GM20000 (cell line): ENCODE measurements at regions not wholly inside any gene's neighbourhood (a gene's known extent, or its start where the extent isn't known, plus 50 kb on each side); places are given as distances from the start of the nearest gene placed in this dataset.

Source experiments
- DNase-seq: peaks from one replicate; pipeline ENCODE4 v3.0.0; 2012; ENCODE audit warnings: low spot score
- TF ChIP-seq, protein P1 (sequence below): IDR thresholded peaks from 2 replicates; pipeline ENCODE4 v1.5.1; 2012; ENCODE audit warnings: mild to moderate bottlenecking, control low read depth; ENCODE audit errors: extremely low read depth, missing control alignments

GRCh38 chr7:15750727-15751126, 64.2 kb upstream of the MEOX2 start:
- TF ChIP-seq, protein P1, sequence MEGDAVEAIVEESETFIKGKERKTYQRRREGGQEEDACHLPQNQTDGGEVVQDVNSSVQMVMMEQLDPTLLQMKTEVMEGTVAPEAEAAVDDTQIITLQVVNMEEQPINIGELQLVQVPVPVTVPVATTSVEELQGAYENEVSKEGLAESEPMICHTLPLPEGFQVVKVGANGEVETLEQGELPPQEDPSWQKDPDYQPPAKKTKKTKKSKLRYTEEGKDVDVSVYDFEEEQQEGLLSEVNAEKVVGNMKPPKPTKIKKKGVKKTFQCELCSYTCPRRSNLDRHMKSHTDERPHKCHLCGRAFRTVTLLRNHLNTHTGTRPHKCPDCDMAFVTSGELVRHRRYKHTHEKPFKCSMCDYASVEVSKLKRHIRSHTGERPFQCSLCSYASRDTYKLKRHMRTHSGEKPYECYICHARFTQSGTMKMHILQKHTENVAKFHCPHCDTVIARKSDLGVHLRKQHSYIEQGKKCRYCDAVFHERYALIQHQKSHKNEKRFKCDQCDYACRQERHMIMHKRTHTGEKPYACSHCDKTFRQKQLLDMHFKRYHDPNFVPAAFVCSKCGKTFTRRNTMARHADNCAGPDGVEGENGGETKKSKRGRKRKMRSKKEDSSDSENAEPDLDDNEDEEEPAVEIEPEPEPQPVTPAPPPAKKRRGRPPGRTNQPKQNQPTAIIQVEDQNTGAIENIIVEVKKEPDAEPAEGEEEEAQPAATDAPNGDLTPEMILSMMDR: no peak
- no peak for DNase-seq

DNA sequence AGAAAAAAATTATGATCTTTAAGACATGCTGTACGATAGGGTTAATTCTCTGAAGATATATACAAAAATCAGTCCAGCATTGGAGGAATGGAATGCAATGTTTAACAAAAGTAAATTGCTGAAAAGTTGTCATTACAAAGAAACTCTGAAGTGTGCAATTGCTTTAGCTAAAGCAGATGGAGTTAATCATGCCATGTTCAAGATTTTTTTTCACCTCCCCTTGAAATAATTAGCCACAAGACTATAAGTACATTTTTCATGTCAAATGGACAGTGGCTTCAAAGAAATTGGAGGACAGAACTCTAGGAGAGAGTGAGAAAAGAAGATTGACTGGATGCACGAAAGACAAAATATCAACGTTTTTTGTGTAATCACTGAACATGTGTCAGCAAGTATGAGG, 63.1 kb upstream of the MEOX2 start:
- TF ChIP-seq, protein P1: no peak
- DNase-seq: no peak

DNA sequence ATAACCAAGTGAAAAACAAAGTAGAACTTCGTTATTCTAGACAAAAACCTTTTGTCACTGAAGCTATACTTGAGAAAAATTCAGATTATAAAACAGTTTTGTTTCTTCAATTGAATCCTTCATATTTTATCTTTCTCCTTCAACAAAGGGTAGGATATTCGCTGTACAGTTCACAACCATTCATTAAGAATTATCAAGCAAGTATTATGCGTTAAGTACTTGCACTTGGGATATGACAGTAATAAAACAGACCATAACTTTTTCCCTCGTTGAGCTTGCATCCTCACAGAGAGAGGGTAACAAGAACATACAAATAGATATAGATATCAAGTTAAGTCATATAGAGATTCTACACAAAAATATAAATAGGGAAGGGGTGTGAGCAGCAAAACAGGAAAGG, 61.2 kb upstream of the MEOX2 start:
- no peak for DNase-seq
- TF ChIP-seq, protein P1: no peak

- no peak for DNase-seq
- TF ChIP-seq, protein P1: no peak
Measured at GRCh38 chr7:15747301-15747700, 60.8 kb upstream of the MEOX2 start.

DNA sequence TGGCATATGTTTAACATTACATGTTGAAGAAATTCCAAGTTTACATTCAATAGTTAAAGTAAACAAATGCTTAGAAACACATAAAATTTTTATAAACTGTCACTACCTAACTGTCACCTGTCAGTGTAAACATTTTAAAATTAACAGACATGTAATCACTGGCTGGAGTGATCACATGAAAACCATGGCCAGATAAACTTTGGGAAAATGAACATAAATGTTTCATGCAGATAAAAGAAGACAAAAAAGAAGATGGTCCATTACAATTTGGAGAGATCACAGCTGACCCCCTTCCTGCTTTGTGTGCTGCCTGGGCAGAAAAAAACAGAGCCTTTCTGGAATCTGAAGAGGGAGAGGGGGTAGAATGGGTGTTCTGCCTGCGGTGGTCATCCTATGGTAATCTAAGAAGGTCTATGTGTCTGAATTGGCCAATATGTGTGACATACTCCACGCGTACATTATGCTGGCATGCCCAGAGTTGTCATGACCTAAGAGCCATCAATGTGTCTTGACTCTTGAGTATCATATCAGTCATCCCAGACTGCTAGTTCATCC, 57.5 kb upstream of the MEOX2 start:
- no peak for DNase-seq

GRCh38 chr7:15737601-15738000, 51.1 kb upstream of the MEOX2 start:
- TF ChIP-seq, protein P1: no peak
- DNase-seq: no peak

More for the DNA sequence above, 57.5 kb upstream of the MEOX2 start:
- TF ChIP-seq, protein P1: no peak
